GM12878 (cell line): ENCODE measurements at regions not wholly inside any gene's neighbourhood (a gene's known extent, or its start where the extent isn't known, plus 50 kb on each side); places are given as distances from the start of the nearest gene placed in this dataset.

Source experiments
- CEBPZ ChIP-seq: fragments of 150-350 bp; IDR thresholded peaks from 2 replicates; pipeline ENCODE4 v1.6.1; 2016; ENCODE audit warnings: low read depth, low read length
- CREB1 ChIP-seq: IDR thresholded peaks from 2 replicates; pipeline ENCODE4 v1.6.1; 2012; ENCODE audit warnings: low read depth, mild to moderate bottlenecking, inconsistent platforms
- CTCF ChIP-seq, 3 experiments: IDR thresholded peaks in 2 of 3; conservative IDR thresholded peaks in 1 of 3; 2 replicates each; pipeline ENCODE4 v1.5.1; 2011; ENCODE audit warnings: low read depth in 3 of 3, low read length in 3 of 3, mild to moderate bottlenecking in 3 of 3, control low read depth in 2 of 3, moderate library complexity in 2 of 3, inconsistent platforms in 1 of 3, mixed read lengths in 1 of 3; ENCODE audit not compliant: control insufficient read depth in 2 of 3, insufficient read depth in 1 of 3; ENCODE audit errors: extremely low read depth in 1 of 3
- JUND ChIP-seq: IDR thresholded peaks from 2 replicates; pipeline ENCODE4 v1.6.1; 2012; ENCODE audit warnings: low read depth, mild to moderate bottlenecking, low read length, improper control_type of control experiment, moderate library complexity
- KDM1A ChIP-seq: fragments of 200-600 bp; sonication (generic); IDR thresholded peaks from 2 replicates; pipeline ENCODE4 v1.6.1; 2016; ENCODE audit warnings: borderline replicate concordance
- MEF2B ChIP-seq: fragments of 450-650 bp; IDR thresholded peaks from 2 replicates; pipeline ENCODE4 v1.6.1; 2018; ENCODE audit warnings: mild to moderate bottlenecking, moderate library complexity; ENCODE audit not compliant: partially characterized antibody, poor library complexity, severe bottlenecking
- PBX3 ChIP-seq: IDR thresholded peaks from 2 replicates; pipeline ENCODE4 v1.6.1; 2011; ENCODE audit warnings: mild to moderate bottlenecking, low read depth, low read length, moderate library complexity; ENCODE audit not compliant: insufficient replicate concordance
- POLR2A ChIP-seq: IDR thresholded peaks from 2 replicates; pipeline ENCODE4 v1.6.1; 2011; ENCODE audit warnings: low read depth, mild to moderate bottlenecking, low read length
- POLR2AphosphoS5 ChIP-seq: IDR thresholded peaks from 2 replicates; pipeline ENCODE4 v1.6.1; 2011; ENCODE audit warnings: mild to moderate bottlenecking, low read length, inconsistent platforms
- SIN3A ChIP-seq: IDR thresholded peaks from 2 replicates; pipeline ENCODE4 v1.6.1; 2012; ENCODE audit warnings: low read depth, low read length, improper control_type of control experiment
- SIX5 ChIP-seq: IDR thresholded peaks from 2 replicates; pipeline ENCODE4 v1.6.1; 2011; ENCODE audit warnings: mild to moderate bottlenecking, low read depth, low read length, moderate library complexity; ENCODE audit not compliant: severe bottlenecking
- SUZ12 ChIP-seq: fragments of 200-600 bp; sonication (generic); IDR thresholded peaks from one replicate; pipeline ENCODE4 v1.6.1; 2018; ENCODE audit warnings: antibody characterized with exemption, mild to moderate bottlenecking; ENCODE audit not compliant: unreplicated experiment
- ZBED1 ChIP-seq: IDR thresholded peaks from 2 replicates; pipeline ENCODE4 v1.6.1; 2016; ENCODE audit warnings: borderline replicate concordance
- TF ChIP-seq, protein P1 (sequence below): IDR thresholded peaks from 2 replicates; pipeline ENCODE4 v1.6.1; 2012; ENCODE audit warnings: low read depth, low read length, improper control_type of control experiment

DNA sequence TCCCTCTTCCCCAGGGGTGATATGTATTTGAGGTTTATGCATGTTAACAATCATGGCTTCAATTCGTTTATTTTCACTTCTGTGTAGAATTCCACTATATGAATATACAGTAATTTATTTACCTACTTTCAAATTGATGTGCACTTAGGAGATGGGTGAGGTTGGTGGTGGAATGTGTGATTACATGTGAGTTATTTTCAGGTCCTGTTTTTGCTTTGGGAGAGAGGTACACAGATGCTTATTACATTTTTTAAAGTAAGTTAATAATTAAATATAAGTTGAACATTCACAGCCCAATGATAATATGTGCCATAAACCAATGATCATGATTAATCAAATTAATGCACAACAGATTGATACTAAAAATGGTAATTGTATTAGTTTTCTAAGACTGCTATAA is 79.5 kb downstream of the SPRY1 start:
- TF ChIP-seq CREB1 (no peak), ZBED1 (no peak), KDM1A (no peak), CEBPZ (no peak), MEF2B (no peak), PBX3 (no peak), CTCF (IDR thresholded peaks at IDR 0.05 in 2 of 3, conservative IDR thresholded peaks at IDR 0.05 in 1 of 3; ENCODE audit: control insufficient read depth in 2 of 3, extremely low read depth in 1 of 3, insufficient read depth in 1 of 3, low read depth in 3 of 3, low read length in 3 of 3) (no peak), POLR2A (no peak), JUND (no peak), POLR2AphosphoS5 (no peak), SIN3A (no peak), SUZ12 (no peak), SIX5 (no peak)
- TF ChIP-seq, protein P1, sequence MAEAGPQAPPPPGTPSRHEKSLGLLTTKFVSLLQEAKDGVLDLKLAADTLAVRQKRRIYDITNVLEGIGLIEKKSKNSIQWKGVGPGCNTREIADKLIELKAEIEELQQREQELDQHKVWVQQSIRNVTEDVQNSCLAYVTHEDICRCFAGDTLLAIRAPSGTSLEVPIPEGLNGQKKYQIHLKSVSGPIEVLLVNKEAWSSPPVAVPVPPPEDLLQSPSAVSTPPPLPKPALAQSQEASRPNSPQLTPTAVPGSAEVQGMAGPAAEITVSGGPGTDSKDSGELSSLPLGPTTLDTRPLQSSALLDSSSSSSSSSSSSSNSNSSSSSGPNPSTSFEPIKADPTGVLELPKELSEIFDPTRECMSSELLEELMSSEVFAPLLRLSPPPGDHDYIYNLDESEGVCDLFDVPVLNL, result no peak
